Thoracic aorta (tissue), 2 donors: ENCODE measurements at regions not wholly inside any gene's neighbourhood (a gene's known extent, or its start where the extent isn't known, plus 50 kb on each side); places are given as distances from the start of the nearest gene placed in this dataset.
"Not testable (repeated sequence)": the region's sequence is repeated elsewhere in the genome, so short reads cannot be mapped to it uniquely, and the experiment has no call there.

ENCODE experiments used
- ATAC-seq: fragments of 150-250 bp; one replicate; pipeline ENCODE4 v1.8.0; 2017; ENCODE audit warnings: low read depth; ENCODE audit not compliant: insufficient number of reproducible peaks, low FRiP score
- DNase-seq: peaks from one replicate; pipeline ENCODE4 v3.0.0-alpha.2; 2020; ENCODE audit warnings: low spot score
- H3K27ac ChIP-seq, 2 donors: fragments of 200-600 bp; sonication (generic); 1 replicate in 1 of 2; 2 replicates in 1 of 2; pipeline ENCODE4 v1.5.1; 2016; ENCODE audit warnings: mild to moderate bottlenecking in 2 of 2, moderate library complexity in 2 of 2
- H3K27me3 ChIP-seq: fragments of 200-600 bp; sonication (generic); replicated peaks from 2 replicates; pipeline ENCODE4 v1.6.0; 2016; ENCODE audit warnings: mild to moderate bottlenecking; ENCODE audit not compliant: insufficient read depth
- H3K36me3 ChIP-seq: fragments of 200-600 bp; sonication (generic); one replicate; pipeline ENCODE4 v1.5.1; 2016
- H3K4me1 ChIP-seq, 2 donors: fragments of 200-600 bp; sonication (generic); 1 replicate in 1 of 2; 2 replicates in 1 of 2; pipeline versions ENCODE4 v1.5.1 to v1.6.0; 2016; ENCODE audit warnings: low read depth in 2 of 2, mild to moderate bottlenecking in 1 of 2; ENCODE audit not compliant: control insufficient read depth in 1 of 2
- H3K4me3 ChIP-seq: fragments of 200-600 bp; sonication (generic); 2 replicates; pipeline ENCODE4 v1.5.1; 2016; ENCODE audit warnings: mild to moderate bottlenecking
- H3K9me3 ChIP-seq: fragments of 200-600 bp; sonication (generic); 2 replicates; pipeline ENCODE4 v1.5.1; 2016
- TF ChIP-seq, protein P1 (sequence below): fragments of 200-600 bp; sonication (generic); IDR thresholded peaks from one replicate; pipeline ENCODE4 v1.5.1; 2019; ENCODE audit warnings: antibody characterized with exemption

DNA sequence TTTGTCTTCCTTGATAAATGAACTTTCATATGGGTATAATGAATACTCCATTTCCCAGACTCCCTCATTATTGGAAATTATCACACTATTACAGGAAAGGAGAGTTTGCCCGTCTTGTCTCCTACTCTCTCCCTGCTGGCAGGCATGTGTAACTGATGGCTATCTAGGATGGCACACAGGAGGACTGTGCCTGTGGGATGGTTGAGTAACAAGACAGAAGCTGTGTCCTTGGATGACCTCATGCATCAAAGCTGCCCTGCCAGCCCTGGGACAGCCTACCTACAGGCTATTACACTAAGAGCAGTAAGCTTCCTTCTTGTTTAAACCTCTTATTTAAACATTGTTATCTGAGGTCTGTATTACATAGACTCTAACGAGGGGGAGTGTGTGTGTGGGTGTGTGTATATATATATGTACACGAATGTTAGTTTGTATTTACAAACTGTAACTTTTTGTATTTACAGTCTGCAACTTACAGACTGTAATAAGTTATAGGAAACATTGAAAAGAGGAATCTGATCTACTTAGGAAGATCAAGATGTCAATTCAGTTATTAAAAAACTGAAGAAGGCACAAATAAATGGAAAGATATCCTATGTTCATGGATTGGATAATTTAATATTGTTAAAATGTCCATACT is 247.6 kb upstream of the ACO1 start:
- no peak overlapping the region for H3K27ac ChIP-seq
- ATAC-seq (no peak), DNase-seq (no peak)
- no peak overlapping the region for H3K4me3 ChIP-seq
- H3K27me3 ChIP-seq: no peaks in the 10 kb centered on the region
- H3K4me1 ChIP-seq: no peaks in the 10 kb centered on the region
- no peaks in the 10 kb centered on the region for H3K9me3 ChIP-seq
- H3K36me3 ChIP-seq: no peaks in the 10 kb centered on the region
- TF ChIP-seq, protein P1, sequence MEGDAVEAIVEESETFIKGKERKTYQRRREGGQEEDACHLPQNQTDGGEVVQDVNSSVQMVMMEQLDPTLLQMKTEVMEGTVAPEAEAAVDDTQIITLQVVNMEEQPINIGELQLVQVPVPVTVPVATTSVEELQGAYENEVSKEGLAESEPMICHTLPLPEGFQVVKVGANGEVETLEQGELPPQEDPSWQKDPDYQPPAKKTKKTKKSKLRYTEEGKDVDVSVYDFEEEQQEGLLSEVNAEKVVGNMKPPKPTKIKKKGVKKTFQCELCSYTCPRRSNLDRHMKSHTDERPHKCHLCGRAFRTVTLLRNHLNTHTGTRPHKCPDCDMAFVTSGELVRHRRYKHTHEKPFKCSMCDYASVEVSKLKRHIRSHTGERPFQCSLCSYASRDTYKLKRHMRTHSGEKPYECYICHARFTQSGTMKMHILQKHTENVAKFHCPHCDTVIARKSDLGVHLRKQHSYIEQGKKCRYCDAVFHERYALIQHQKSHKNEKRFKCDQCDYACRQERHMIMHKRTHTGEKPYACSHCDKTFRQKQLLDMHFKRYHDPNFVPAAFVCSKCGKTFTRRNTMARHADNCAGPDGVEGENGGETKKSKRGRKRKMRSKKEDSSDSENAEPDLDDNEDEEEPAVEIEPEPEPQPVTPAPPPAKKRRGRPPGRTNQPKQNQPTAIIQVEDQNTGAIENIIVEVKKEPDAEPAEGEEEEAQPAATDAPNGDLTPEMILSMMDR: no peak

DNA sequence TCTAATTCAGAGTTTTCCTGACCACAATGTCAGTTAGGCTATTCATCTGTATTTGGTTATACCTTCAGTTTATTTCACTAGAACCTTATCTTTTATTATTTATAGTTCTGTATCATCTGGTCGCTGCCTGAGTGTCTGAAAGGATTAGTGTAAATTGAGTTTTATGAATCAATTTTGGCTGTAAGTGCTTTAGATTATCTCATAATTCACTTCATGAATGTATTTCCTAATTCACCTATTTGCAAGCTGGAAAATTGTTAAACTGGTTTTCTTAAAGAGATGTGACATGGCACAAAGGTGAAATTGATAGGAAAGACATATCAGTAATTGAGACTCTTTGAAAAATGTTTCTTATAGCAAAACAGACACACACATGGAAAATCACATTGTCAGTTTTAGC is 242.4 kb upstream of the ACO1 start:
- ATAC-seq (no peak), DNase-seq (no peak)
- H3K9me3 ChIP-seq: no peaks in the 10 kb centered on the region
- TF ChIP-seq, protein P1: no peak
- no peaks in the 10 kb centered on the region for H3K27me3 ChIP-seq
- no peaks in the 10 kb centered on the region for H3K4me1 ChIP-seq
- no peaks in the 10 kb centered on the region for H3K36me3 ChIP-seq
- H3K27ac ChIP-seq: no peak overlapping the region
- H3K4me3 ChIP-seq: no peak overlapping the region

DNA sequence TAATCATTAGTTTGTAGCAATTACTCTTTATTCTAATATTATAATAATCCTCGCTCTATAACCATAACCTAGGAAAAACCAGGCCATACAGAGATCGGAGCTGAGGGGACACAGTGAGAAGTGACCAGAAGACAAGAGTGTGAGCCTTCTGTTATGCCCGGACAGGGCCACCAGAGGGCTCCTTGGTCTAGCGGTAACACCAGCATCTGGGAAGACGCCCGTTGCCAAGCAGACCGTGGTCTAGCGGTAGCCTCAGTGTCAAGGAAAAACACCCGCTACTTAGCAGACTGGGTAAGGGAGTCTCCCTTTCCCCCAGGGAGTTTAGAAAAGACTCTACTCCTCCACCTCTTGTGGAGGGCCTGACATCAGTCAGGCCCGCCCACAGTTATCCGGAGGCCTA is 235.9 kb upstream of the ACO1 start:
- H3K9me3 ChIP-seq, H3K27ac ChIP-seq, ATAC-seq, H3K4me1 ChIP-seq, H3K36me3 ChIP-seq, H3K27me3 ChIP-seq, DNase-seq, H3K4me3 ChIP-seq: not testable (repeated sequence)

DNA sequence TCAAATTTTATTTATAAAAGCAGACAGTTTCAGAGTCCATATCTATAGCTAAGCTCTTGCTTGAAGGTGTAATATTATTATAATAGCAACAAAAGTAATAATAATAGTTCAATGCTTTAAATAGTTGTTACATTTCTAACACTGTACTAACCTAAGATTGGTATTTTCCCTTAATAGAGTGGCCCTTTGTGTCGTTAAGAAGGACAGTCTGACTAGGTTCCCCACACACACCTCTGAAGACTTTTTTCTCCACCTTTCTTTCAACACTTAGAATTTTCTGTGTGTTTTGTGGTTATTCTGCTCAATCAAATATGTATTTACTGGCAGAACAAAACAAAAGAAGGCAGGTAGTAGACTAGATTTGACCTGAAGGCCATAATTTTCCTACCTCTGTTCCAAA is 223.2 kb upstream of the ACO1 start:
- H3K4me1 ChIP-seq: no peaks in the 10 kb centered on the region
- no peak for DNase-seq
- H3K9me3 ChIP-seq: no peaks in the 10 kb centered on the region
- H3K27ac ChIP-seq: no peak overlapping the region
- TF ChIP-seq, protein P1: no peak
- H3K36me3 ChIP-seq: no peaks in the 10 kb centered on the region
- ATAC-seq: no peak
- no peaks in the 10 kb centered on the region for H3K27me3 ChIP-seq
- H3K4me3 ChIP-seq: no peak overlapping the region

DNA sequence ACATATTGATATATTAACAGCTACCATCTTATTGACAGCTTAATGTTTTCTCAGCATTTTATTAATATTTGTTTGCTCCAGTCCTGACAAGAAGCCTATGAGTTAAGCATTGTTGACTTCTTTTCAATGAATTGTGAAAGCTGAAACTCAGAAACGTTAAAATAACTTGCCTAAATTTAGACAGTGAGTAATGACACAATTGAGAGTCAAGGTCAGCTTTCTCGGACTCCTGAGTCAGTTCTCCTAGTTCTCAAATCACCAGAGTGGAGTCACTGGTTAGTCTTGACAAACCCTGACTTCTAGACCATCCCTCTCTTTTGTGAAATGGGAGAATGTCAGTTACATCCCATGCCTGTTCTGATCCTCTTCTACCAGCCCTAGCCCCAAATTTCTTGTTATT is 222.7 kb upstream of the ACO1 start:
- no peak overlapping the region for H3K27ac ChIP-seq
- ATAC-seq (no peak), DNase-seq (no peak)
- H3K36me3 ChIP-seq: no peaks in the 10 kb centered on the region
- no peaks in the 10 kb centered on the region for H3K9me3 ChIP-seq
- no peaks in the 10 kb centered on the region for H3K27me3 ChIP-seq
- H3K4me1 ChIP-seq: no peaks in the 10 kb centered on the region
- H3K4me3 ChIP-seq: no peak overlapping the region
- TF ChIP-seq, protein P1: no peak

DNA sequence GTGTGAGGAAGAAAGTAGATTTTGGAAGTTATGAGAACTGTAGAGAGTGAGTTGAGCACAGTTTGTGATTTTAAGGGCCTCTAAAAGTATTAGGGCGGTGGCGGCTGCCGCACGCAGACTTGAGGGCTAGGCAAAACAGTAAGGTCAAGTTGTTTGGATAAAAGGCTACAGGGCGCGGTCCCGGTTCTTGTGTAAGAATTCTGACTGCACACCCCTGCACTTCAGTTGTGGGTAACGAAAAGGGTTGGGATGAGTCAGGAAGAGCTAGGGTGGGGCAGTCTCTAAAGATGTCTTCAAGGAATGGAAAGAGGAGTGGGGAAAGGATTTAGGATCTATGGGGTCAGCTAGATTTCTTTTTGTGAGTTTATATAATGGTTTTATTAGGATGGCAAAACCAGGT is 218.1 kb upstream of the ACO1 start:
- H3K4me1 ChIP-seq, H3K4me3 ChIP-seq, DNase-seq, ATAC-seq, H3K27ac ChIP-seq, H3K27me3 ChIP-seq, H3K36me3 ChIP-seq, H3K9me3 ChIP-seq: not testable (repeated sequence)
